ENCODE measurements at regions not wholly inside any gene's neighbourhood (a gene's known extent, or its start where the extent isn't known, plus 50 kb on each side); places are given as distances from the start of the nearest gene placed in this dataset.

DNA sequence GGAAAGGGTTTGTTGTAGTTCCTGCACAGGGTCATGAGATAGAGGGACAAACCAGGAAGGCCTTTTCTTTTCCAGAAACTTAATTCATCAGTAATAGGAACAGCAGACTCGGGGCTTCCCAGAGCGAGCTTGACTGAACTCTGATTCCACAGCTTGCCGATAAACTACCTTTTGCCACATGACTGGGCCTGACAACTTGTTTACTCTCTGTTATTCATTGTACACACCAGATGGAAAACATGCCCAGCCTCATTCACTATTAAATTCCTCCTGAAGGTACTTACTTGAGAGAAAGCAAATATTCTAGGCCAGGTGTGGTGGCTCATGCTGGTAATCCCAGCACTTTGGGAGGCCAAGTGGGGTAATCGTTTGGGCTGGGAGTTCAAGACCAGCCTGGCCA, 77.1 kb upstream of the FGFR2 start:
- TF ChIP-seq YY1 (IDR thresholded peaks at IDR 0.05; ENCODE audit: insufficient read depth, insufficient read length): no peak
- TF ChIP-seq ZNF274 (IDR thresholded peaks at IDR 0.05; ENCODE audit: low read depth, low read length): no peak
- no peak for TF ChIP-seq SUZ12 (IDR thresholded peaks at IDR 0.05; ENCODE audit: extremely low read depth, insufficient read depth, insufficient read length)

Data from NT2/D1 (cell line).